ENCODE measurements at regions not wholly inside any gene's neighbourhood (a gene's known extent, or its start where the extent isn't known, plus 50 kb on each side); places are given as distances from the start of the nearest gene placed in this dataset.

DNA sequence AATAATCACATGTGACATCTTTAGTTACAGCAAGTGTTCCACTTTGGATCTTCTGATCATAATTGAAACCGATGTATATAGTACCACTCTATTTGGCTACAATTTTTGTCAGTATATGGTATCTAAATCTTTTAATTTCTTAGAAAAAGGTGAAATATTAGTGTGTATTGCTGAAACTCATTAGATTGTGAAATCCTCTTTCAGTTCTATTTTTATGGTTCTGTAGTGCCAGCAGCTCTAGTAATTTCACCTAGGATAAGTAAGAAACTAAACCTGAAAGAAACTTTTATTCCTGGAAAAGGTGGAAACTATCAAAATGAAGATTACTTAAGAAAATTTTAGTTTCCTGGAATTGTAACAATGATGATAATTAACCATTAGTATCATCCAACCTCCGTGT, 370.9 kb downstream of the NNT start:
- ChIA-PET POLR2A (no interaction called here), CTCF (no interaction called here)
- TF ChIP-seq, protein P1, sequence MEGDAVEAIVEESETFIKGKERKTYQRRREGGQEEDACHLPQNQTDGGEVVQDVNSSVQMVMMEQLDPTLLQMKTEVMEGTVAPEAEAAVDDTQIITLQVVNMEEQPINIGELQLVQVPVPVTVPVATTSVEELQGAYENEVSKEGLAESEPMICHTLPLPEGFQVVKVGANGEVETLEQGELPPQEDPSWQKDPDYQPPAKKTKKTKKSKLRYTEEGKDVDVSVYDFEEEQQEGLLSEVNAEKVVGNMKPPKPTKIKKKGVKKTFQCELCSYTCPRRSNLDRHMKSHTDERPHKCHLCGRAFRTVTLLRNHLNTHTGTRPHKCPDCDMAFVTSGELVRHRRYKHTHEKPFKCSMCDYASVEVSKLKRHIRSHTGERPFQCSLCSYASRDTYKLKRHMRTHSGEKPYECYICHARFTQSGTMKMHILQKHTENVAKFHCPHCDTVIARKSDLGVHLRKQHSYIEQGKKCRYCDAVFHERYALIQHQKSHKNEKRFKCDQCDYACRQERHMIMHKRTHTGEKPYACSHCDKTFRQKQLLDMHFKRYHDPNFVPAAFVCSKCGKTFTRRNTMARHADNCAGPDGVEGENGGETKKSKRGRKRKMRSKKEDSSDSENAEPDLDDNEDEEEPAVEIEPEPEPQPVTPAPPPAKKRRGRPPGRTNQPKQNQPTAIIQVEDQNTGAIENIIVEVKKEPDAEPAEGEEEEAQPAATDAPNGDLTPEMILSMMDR (IDR thresholded peaks at IDR 0.05), result no peak

DNA sequence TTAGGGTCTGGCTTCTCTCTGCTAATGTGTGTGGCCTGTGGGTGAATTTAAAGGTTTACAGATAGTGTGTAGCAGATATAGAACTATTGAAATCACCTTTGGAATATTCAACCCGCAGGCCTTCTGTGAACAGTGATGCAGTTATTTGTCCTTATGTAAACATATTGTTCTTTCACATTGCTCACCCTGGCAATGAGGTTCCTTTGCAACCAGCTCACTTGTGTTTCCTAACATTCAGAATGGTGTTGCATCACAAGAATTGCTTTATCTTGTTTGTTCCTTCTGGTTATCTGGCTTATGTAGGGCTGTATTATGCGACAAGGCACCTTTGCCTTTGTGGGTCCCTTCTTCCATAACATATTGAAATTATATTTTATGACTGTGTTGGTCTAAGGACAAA, 370.3 kb downstream of the NNT start:
- H3K27ac Mint-ChIP-seq, result no peak overlapping the region
- intact Hi-C loops (cut with DNase I, micrococcal nuclease), result no loop called here
- H3K36me3 Mint-ChIP-seq (ENCODE audit: low read depth), result no peaks in the 10 kb centered on the region
- Histone ChIP-seq H3K4me1 (ENCODE audit: insufficient read depth, low read length) (no peaks in the 10 kb centered on the region), H3K27ac (ENCODE audit: low read depth in 1 of 2, low read length in 2 of 2) (no peak overlapping the region), H3K9me3 (ENCODE audit: control insufficient read depth in 1 of 2, insufficient read depth in 1 of 2, low read length in 2 of 2) (no peaks in the 10 kb centered on the region), H3K4me3 (ENCODE audit: low read length) (no peak overlapping the region), H3K27me3 (ENCODE audit: control insufficient read depth in 1 of 2, insufficient read depth in 2 of 2, low read length in 2 of 2) (no peaks in the 10 kb centered on the region), H3K36me3 (ENCODE audit: insufficient read depth, low read length) (no peaks in the 10 kb centered on the region)
- ATAC-seq (ENCODE audit: poor library complexity) (no peak), DNase-seq (no peak)
- no peak overlapping the region for H3K4me3 Mint-ChIP-seq
- TF ChIP-seq, protein P1 (IDR thresholded peaks at IDR 0.05), result no peak
- H3K27me3 Mint-ChIP-seq, result no peaks in the 10 kb centered on the region
- H3K9me3 Mint-ChIP-seq, result peaks cover 18% of the 10 kb centered on the region
- H3K4me1 Mint-ChIP-seq (ENCODE audit: low read depth), result no peaks in the 10 kb centered on the region
- CTCF ChIA-PET, result no interaction called here
- POLR2A ChIA-PET, result no interaction called here

More for the DNA sequence above, 370.9 kb downstream of the NNT start:
- Histone ChIP-seq H3K27me3 (ENCODE audit: control insufficient read depth in 1 of 2, insufficient read depth in 2 of 2, low read length in 2 of 2) (no peaks in the 10 kb centered on the region), H3K4me3 (ENCODE audit: low read length) (no peak overlapping the region), H3K36me3 (ENCODE audit: insufficient read depth, low read length) (no peaks in the 10 kb centered on the region), H3K27ac (ENCODE audit: low read depth in 1 of 2, low read length in 2 of 2) (no peak overlapping the region), H3K9me3 (ENCODE audit: control insufficient read depth in 1 of 2, insufficient read depth in 1 of 2, low read length in 2 of 2) (no peaks in the 10 kb centered on the region), H3K4me1 (ENCODE audit: insufficient read depth, low read length) (no peaks in the 10 kb centered on the region)
- Mint-ChIP-seq H3K27ac (no peak overlapping the region), H3K9me3 (peaks cover 16% of the 10 kb centered on the region), H3K4me3 (no peak overlapping the region), H3K4me1 (ENCODE audit: low read depth) (no peaks in the 10 kb centered on the region), H3K27me3 (no peaks in the 10 kb centered on the region), H3K36me3 (ENCODE audit: low read depth) (no peaks in the 10 kb centered on the region)
- intact Hi-C loops (cut with DNase I, micrococcal nuclease), result no loop called here
- DNase-seq, result no peak
- no peak for ATAC-seq (ENCODE audit: poor library complexity)

DNA sequence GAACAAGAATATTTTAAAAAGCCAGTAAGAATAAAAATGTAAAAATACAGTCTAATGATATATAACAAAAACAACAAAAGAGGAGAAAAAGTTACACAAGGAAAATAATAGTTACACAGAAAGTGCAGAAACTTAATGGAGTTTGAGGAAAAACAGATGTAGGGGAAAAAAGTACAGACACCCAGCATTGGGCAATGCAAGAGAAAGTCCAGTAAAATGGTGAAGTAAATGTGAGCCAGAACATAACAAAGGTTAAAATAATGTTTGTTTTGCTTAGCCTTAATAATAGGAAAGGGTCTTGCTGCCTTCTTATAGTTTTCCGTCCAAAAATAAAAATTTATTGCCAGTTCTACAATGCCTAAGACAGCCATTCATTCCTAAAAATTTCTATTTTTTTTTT, 364.2 kb downstream of the NNT start:
- ATAC-seq (ENCODE audit: poor library complexity) (no peak), DNase-seq (no peak)
- no peak overlapping the region for H3K4me3 Mint-ChIP-seq
- H3K4me1 Mint-ChIP-seq (ENCODE audit: low read depth), result no peaks in the 10 kb centered on the region
- H3K9me3 Mint-ChIP-seq, result peaks cover 11% of the 10 kb centered on the region
- no peak overlapping the region for H3K27ac ChIP-seq (ENCODE audit: low read depth in 1 of 2, low read length in 2 of 2)
- peaks cover 0 to 12% of the 10 kb centered on the region in 2 experiments for H3K9me3 ChIP-seq (ENCODE audit: control insufficient read depth in 1 of 2, insufficient read depth in 1 of 2, low read length in 2 of 2)
- no peaks in the 10 kb centered on the region for H3K36me3 Mint-ChIP-seq (ENCODE audit: low read depth)
- H3K4me1 ChIP-seq (ENCODE audit: insufficient read depth, low read length), result no peaks in the 10 kb centered on the region
- TF ChIP-seq, protein P1 (IDR thresholded peaks at IDR 0.05), result no peak
- no peak overlapping the region for H3K4me3 ChIP-seq (ENCODE audit: low read length)
- intact Hi-C loops (cut with DNase I, micrococcal nuclease), result no loop called here
- no peaks in the 10 kb centered on the region for H3K27me3 ChIP-seq (ENCODE audit: control insufficient read depth in 1 of 2, insufficient read depth in 2 of 2, low read length in 2 of 2)
- H3K27ac Mint-ChIP-seq, result no peak overlapping the region
- POLR2A ChIA-PET, result no interaction called here
- no peaks in the 10 kb centered on the region for H3K36me3 ChIP-seq (ENCODE audit: insufficient read depth, low read length)
- CTCF ChIA-PET, result no interaction called here
- H3K27me3 Mint-ChIP-seq, result no peaks in the 10 kb centered on the region
